ENCODE measurements at regions not wholly inside any gene's neighbourhood (a gene's known extent, or its start where the extent isn't known, plus 50 kb on each side); places are given as distances from the start of the nearest gene placed in this dataset.
A peak's percentile ranks its signal among the peaks of the same experiment; 100 is the strongest.

- no peak overlapping the region for H3K27ac Mint-ChIP-seq
- CTCF ChIA-PET: no interaction called here
- H3K4me3 Mint-ChIP-seq: no peak overlapping the region
Observed at GRCh38 chr4:81946996-81947395, 426.8 kb downstream of the HNRNPD start.

GRCh38 chr4:81930506-81931238 is 443.1 kb downstream of the HNRNPD start:
- Mint-ChIP-seq H3K27ac (no peak overlapping the region), H3K4me1 (ENCODE audit: low read depth) (no peaks in the 10 kb centered on the region), H3K27me3 (ENCODE audit: low read depth) (peaks cover 4% of the 10 kb centered on the region), H3K9me3 (peaks cover 2% of the 10 kb centered on the region), H3K4me3 (no peak overlapping the region), H3K36me3 (ENCODE audit: low read depth) (no peaks in the 10 kb centered on the region)
- CTCF ChIA-PET: no interaction called here
- no peak for DNase-seq
- intact Hi-C loops (cut with micrococcal nuclease): no loop called here

More at GRCh38 chr4:81946996-81947395, 426.8 kb downstream of the HNRNPD start:
- intact Hi-C loops (cut with micrococcal nuclease): no loop called here
- Mint-ChIP-seq H3K36me3 (ENCODE audit: low read depth) (no peaks in the 10 kb centered on the region), H3K4me1 (ENCODE audit: low read depth) (no peaks in the 10 kb centered on the region), H3K27me3 (ENCODE audit: low read depth) (peaks cover 11% of the 10 kb centered on the region), H3K9me3 (no peaks in the 10 kb centered on the region)
- no peak for DNase-seq

- peaks cover 6% of the 10 kb centered on the region for H3K4me1 Mint-ChIP-seq (ENCODE audit: low read depth)
- H3K27me3 Mint-ChIP-seq (ENCODE audit: low read depth): peaks cover 12% of the 10 kb centered on the region
- intact Hi-C loops (cut with micrococcal nuclease): loop anchor here (5.0 kb wide), 1 partner anchor 119 kb away; no protein-coding TSS in a partner anchor
- CTCF ChIA-PET: interaction anchor here (0.7 kb wide), 1 partner anchor 456 kb away, joined by 3 read pairs; no protein-coding TSS in a partner anchor
- H3K9me3 Mint-ChIP-seq: no peaks in the 10 kb centered on the region
- H3K4me3 Mint-ChIP-seq: no peak overlapping the region
- DNase-seq: peak; percentile 51
- no peak overlapping the region for H3K27ac Mint-ChIP-seq
- no peaks in the 10 kb centered on the region for H3K36me3 Mint-ChIP-seq (ENCODE audit: low read depth)
Observed at GRCh38 chr4:81923140-81923539, 450.7 kb downstream of the HNRNPD start.

GRCh38 chr4:81922313-81922712 is 450.6 kb upstream of the RASGEF1B start:
- CTCF ChIA-PET: interaction anchor here (0.7 kb wide), 1 partner anchor 455 kb away, joined by 3 read pairs; no protein-coding TSS in a partner anchor
- H3K36me3 Mint-ChIP-seq (ENCODE audit: low read depth): no peaks in the 10 kb centered on the region
- H3K27me3 Mint-ChIP-seq (ENCODE audit: low read depth): peaks cover 12% of the 10 kb centered on the region
- H3K9me3 Mint-ChIP-seq: no peaks in the 10 kb centered on the region
- H3K4me1 Mint-ChIP-seq (ENCODE audit: low read depth): peaks cover 6% of the 10 kb centered on the region
- H3K4me3 Mint-ChIP-seq: no peak overlapping the region
- no peak overlapping the region for H3K27ac Mint-ChIP-seq
- intact Hi-C loops (cut with micrococcal nuclease): loop anchor here (5.0 kb wide), 1 partner anchor 120 kb away; no protein-coding TSS in a partner anchor
- no peak for DNase-seq

- no peaks in the 10 kb centered on the region for H3K36me3 Mint-ChIP-seq (ENCODE audit: low read depth)
- H3K27me3 Mint-ChIP-seq (ENCODE audit: low read depth): peaks cover 12% of the 10 kb centered on the region
- DNase-seq: no peak
- intact Hi-C loops (cut with micrococcal nuclease): loop anchor here (5.0 kb wide), 1 partner anchor 121 kb away; no protein-coding TSS in a partner anchor
- peaks cover 6% of the 10 kb centered on the region for H3K4me1 Mint-ChIP-seq (ENCODE audit: low read depth)
- H3K9me3 Mint-ChIP-seq: no peaks in the 10 kb centered on the region
- no peak overlapping the region for H3K4me3 Mint-ChIP-seq
- CTCF ChIA-PET: no interaction called here
- H3K27ac Mint-ChIP-seq: no peak overlapping the region
Observed at GRCh38 chr4:81921751-81922159, 450.0 kb upstream of the RASGEF1B start.

- H3K36me3 Mint-ChIP-seq (ENCODE audit: low read depth): no peaks in the 10 kb centered on the region
- peaks cover 6% of the 10 kb centered on the region for H3K4me1 Mint-ChIP-seq (ENCODE audit: low read depth)
- peaks cover 14% of the 10 kb centered on the region for H3K27me3 Mint-ChIP-seq (ENCODE audit: low read depth)
- H3K4me3 Mint-ChIP-seq: no peak overlapping the region
- intact Hi-C loops (cut with micrococcal nuclease): loop anchor here (1.0 to 5.0 kb wide), 3 partner anchors 122 to 515 kb away; no protein-coding TSS in a partner anchor
- CTCF ChIA-PET: interaction anchor here (0.6 to 1.7 kb wide), 2 partner anchors 450 to 478 kb away, joined by 4 to 5 read pairs; no protein-coding TSS in a partner anchor
- no peaks in the 10 kb centered on the region for H3K9me3 Mint-ChIP-seq
- H3K27ac Mint-ChIP-seq: no peak overlapping the region
- DNase-seq: peak; percentile 15
Observed at GRCh38 chr4:81919810-81920209, 448.1 kb upstream of the RASGEF1B start.

- peaks cover 11% of the 10 kb centered on the region for H3K27me3 Mint-ChIP-seq (ENCODE audit: low read depth)
- no peak for DNase-seq
- intact Hi-C loops (cut with micrococcal nuclease): loop anchor here (1.0 kb wide), 2 partner anchors 452 to 514 kb away; no protein-coding TSS in a partner anchor
- no peaks in the 10 kb centered on the region for H3K9me3 Mint-ChIP-seq
- no peak overlapping the region for H3K4me3 Mint-ChIP-seq
- CTCF ChIA-PET: interaction anchor here (0.6 to 1.7 kb wide), 3 partner anchors 35 to 449 kb away, joined by 3 to 4 read pairs (median 4); no protein-coding TSS in a partner anchor
- no peaks in the 10 kb centered on the region for H3K36me3 Mint-ChIP-seq (ENCODE audit: low read depth)
- H3K27ac Mint-ChIP-seq: no peak overlapping the region
- peaks cover 6% of the 10 kb centered on the region for H3K4me1 Mint-ChIP-seq (ENCODE audit: low read depth)
Observed at GRCh38 chr4:81919223-81919622, 447.5 kb upstream of the RASGEF1B start.

GRCh38 chr4:81915430-81915829 is 443.7 kb upstream of the RASGEF1B start:
- Mint-ChIP-seq H3K4me1 (ENCODE audit: low read depth) (peaks cover 2% of the 10 kb centered on the region), H3K27ac (no peak overlapping the region), H3K4me3 (no peak overlapping the region), H3K36me3 (ENCODE audit: low read depth) (no peaks in the 10 kb centered on the region), H3K27me3 (ENCODE audit: low read depth) (peaks cover 8% of the 10 kb centered on the region), H3K9me3 (no peaks in the 10 kb centered on the region)
- intact Hi-C loops (cut with micrococcal nuclease): no loop called here
- DNase-seq: no peak
- CTCF ChIA-PET: interaction anchor here (0.6 to 0.7 kb wide), 2 partner anchors 183 to 786 kb away, joined by 3 read pairs; no protein-coding TSS in a partner anchor

GRCh38 chr4:81914623-81915022 is 442.9 kb upstream of the RASGEF1B start:
- Mint-ChIP-seq H3K9me3 (no peaks in the 10 kb centered on the region), H3K36me3 (ENCODE audit: low read depth) (no peaks in the 10 kb centered on the region), H3K27ac (no peak overlapping the region), H3K27me3 (ENCODE audit: low read depth) (peaks cover 8% of the 10 kb centered on the region), H3K4me3 (no peak overlapping the region), H3K4me1 (ENCODE audit: low read depth) (peaks cover 2% of the 10 kb centered on the region)
- no peak for DNase-seq
- CTCF ChIA-PET: interaction anchor here (0.6 to 2.3 kb wide), 3 partner anchors 15 to 44 kb away, joined by 3 to 9 read pairs (median 4); no protein-coding TSS in a partner anchor
- intact Hi-C loops (cut with micrococcal nuclease): loop anchor here (5.0 kb wide), 1 partner anchor 288 kb away; no protein-coding TSS in a partner anchor

GRCh38 chr4:81913427-81913879 is 441.7 kb upstream of the RASGEF1B start:
- Mint-ChIP-seq H3K4me3 (no peak overlapping the region), H3K27ac (no peak overlapping the region), H3K9me3 (no peaks in the 10 kb centered on the region), H3K27me3 (ENCODE audit: low read depth) (peaks cover 8% of the 10 kb centered on the region), H3K36me3 (ENCODE audit: low read depth) (no peaks in the 10 kb centered on the region), H3K4me1 (ENCODE audit: low read depth) (peaks cover 2% of the 10 kb centered on the region)
- DNase-seq: peak; percentile 74
- intact Hi-C loops (cut with micrococcal nuclease): loop anchor here (2.0 to 5.0 kb wide), 2 partner anchors 289 to 355 kb away; no protein-coding TSS in a partner anchor
- CTCF ChIA-PET: interaction anchor here (0.6 to 3.0 kb wide), 16 partner anchors 9 to 507 kb away, joined by 3 to 9 read pairs (median 3); no protein-coding TSS in a partner anchor

GRCh38 chr4:81912376-81913030 is 440.8 kb upstream of the RASGEF1B start:
- no peak for DNase-seq
- intact Hi-C loops (cut with micrococcal nuclease): loop anchor here (2.0 to 5.0 kb wide), 2 partner anchors 290 to 356 kb away; no protein-coding TSS in a partner anchor
- no peak overlapping the region for H3K4me3 Mint-ChIP-seq
- H3K27me3 Mint-ChIP-seq (ENCODE audit: low read depth): peaks cover 8% of the 10 kb centered on the region
- H3K27ac Mint-ChIP-seq: no peak overlapping the region
- H3K9me3 Mint-ChIP-seq: no peaks in the 10 kb centered on the region
- CTCF ChIA-PET: interaction anchor here (0.6 to 3.0 kb wide), 12 partner anchors 8 to 733 kb away, joined by 3 to 9 read pairs (median 4); no protein-coding TSS in a partner anchor
- no peaks in the 10 kb centered on the region for H3K36me3 Mint-ChIP-seq (ENCODE audit: low read depth)
- H3K4me1 Mint-ChIP-seq (ENCODE audit: low read depth): peaks cover 2% of the 10 kb centered on the region

GRCh38 chr4:81906905-81907304 is 435.2 kb upstream of the RASGEF1B start:
- CTCF ChIA-PET: no interaction called here
- no peak overlapping the region for H3K27ac Mint-ChIP-seq
- H3K9me3 Mint-ChIP-seq: no peaks in the 10 kb centered on the region
- no peaks in the 10 kb centered on the region for H3K36me3 Mint-ChIP-seq (ENCODE audit: low read depth)
- peaks cover 2% of the 10 kb centered on the region for H3K27me3 Mint-ChIP-seq (ENCODE audit: low read depth)
- intact Hi-C loops (cut with micrococcal nuclease): no loop called here
- H3K4me3 Mint-ChIP-seq: no peak overlapping the region
- H3K4me1 Mint-ChIP-seq (ENCODE audit: low read depth): no peaks in the 10 kb centered on the region
- no peak for DNase-seq

All from activated naive CD4-positive, alpha-beta T cell treated with anti-CD3 and anti-CD28 coated beads for 36 hours (primary cell).